CD4-positive, CD25-positive, alpha-beta regulatory T cell (primary cell): ENCODE measurements at regions not wholly inside any gene's neighbourhood (a gene's known extent, or its start where the extent isn't known, plus 50 kb on each side); places are given as distances from the start of the nearest gene placed in this dataset.

ENCODE experiments used
- ATAC-seq, 2 donors: fragments of 150-1000 bp; cut with Tn5 transposase; one replicate each; pipeline ENCODE4 v1.10.0; 2021; ENCODE audit warnings: low read depth in 2 of 2, moderate number of reproducible peaks in 2 of 2, moderate library complexity in 1 of 2
- DNase-seq, 3 donors: peaks; one replicate each; pipeline versions ENCODE4 v3.0.0 to v3.0.0-alpha.2; 2012 to 2022; ENCODE audit warnings: mixed read lengths in 1 of 3
- H3K27ac ChIP-seq: one replicate; pipeline ENCODE4 v1.7.0; 2013; ENCODE audit warnings: mild to moderate bottlenecking, low read length; ENCODE audit not compliant: insufficient read depth, poor library complexity, severe bottlenecking
- H3K27me3 ChIP-seq: one replicate; pipeline ENCODE4 v1.7.0; 2013; ENCODE audit warnings: low read length; ENCODE audit not compliant: control insufficient read depth, insufficient read depth
- H3K36me3 ChIP-seq: one replicate; pipeline ENCODE4 v1.7.0; 2013; ENCODE audit warnings: mild to moderate bottlenecking, low read length, moderate library complexity; ENCODE audit not compliant: control insufficient read depth, insufficient read depth
- H3K4me1 ChIP-seq: 2 replicates; pipeline ENCODE4 v1.7.0; 2013; ENCODE audit warnings: mild to moderate bottlenecking, low read length; ENCODE audit not compliant: insufficient read depth, control insufficient read depth, poor library complexity, severe bottlenecking
- H3K4me3 ChIP-seq: one replicate; pipeline ENCODE4 v1.7.0; 2013; ENCODE audit warnings: low read depth, mild to moderate bottlenecking, low read length, moderate library complexity
- H3K9me3 ChIP-seq, 2 experiments: 1 replicate in 1 of 2; 2 replicates in 1 of 2; pipeline ENCODE4 v1.7.0; 2013; ENCODE audit warnings: low read length in 2 of 2, mild to moderate bottlenecking in 1 of 2, moderate library complexity in 1 of 2; ENCODE audit not compliant: control insufficient read depth in 2 of 2
- H3K27ac Mint-ChIP-seq, 3 donors: one replicate each; pipeline ENCODE4 v1.8.0; 2020 to 2022; ENCODE audit warnings: mild to moderate bottlenecking in 3 of 3, mixed read lengths in 3 of 3, moderate library complexity in 2 of 3
- H3K27me3 Mint-ChIP-seq: one replicate; pipeline ENCODE4 v1.8.0; 2022; ENCODE audit warnings: mild to moderate bottlenecking, mixed read lengths
- H3K36me3 Mint-ChIP-seq: one replicate; pipeline ENCODE4 v1.8.0; 2020; ENCODE audit warnings: mixed read lengths
- H3K4me1 Mint-ChIP-seq, 4 donors: one replicate each; pipeline ENCODE4 v1.8.0; 2020 to 2022; ENCODE audit warnings: mixed read lengths in 4 of 4, mild to moderate bottlenecking in 1 of 4
- H3K4me3 Mint-ChIP-seq, 4 donors: one replicate each; pipeline ENCODE4 v1.8.0; 2020 to 2022; ENCODE audit warnings: mild to moderate bottlenecking in 4 of 4, mixed read lengths in 4 of 4, moderate library complexity in 3 of 4
- H3K9me3 Mint-ChIP-seq, 7 donors: one replicate each; pipeline ENCODE4 v1.8.0; 2020 to 2022; ENCODE audit warnings: mixed read lengths in 7 of 7, mild to moderate bottlenecking in 3 of 7, moderate library complexity in 2 of 7

GRCh38 chr3:153749070-153749610, 372.1 kb upstream of the ARHGEF26 start:
- Mint-ChIP-seq H3K27me3 (no peaks in the 10 kb centered on the region), H3K4me1 (no peaks in the 10 kb centered on the region), H3K27ac (no peak overlapping the region), H3K36me3 (no peaks in the 10 kb centered on the region), H3K4me3 (no peak overlapping the region), H3K9me3 (no peaks in the 10 kb centered on the region)
- no peak for ATAC-seq
- H3K27me3 ChIP-seq = no peaks in the 10 kb centered on the region
- DNase-seq = no peak
- H3K9me3 ChIP-seq = no peaks in the 10 kb centered on the region
- no peaks in the 10 kb centered on the region for H3K36me3 ChIP-seq
- H3K4me3 ChIP-seq = no peak overlapping the region
- no peaks in the 10 kb centered on the region for H3K4me1 ChIP-seq
- H3K27ac ChIP-seq = no peak overlapping the region

GRCh38 chr3:153752405-153753027, 368.7 kb upstream of the ARHGEF26 start:
- H3K4me3 ChIP-seq = no peak overlapping the region
- H3K4me1 ChIP-seq = no peaks in the 10 kb centered on the region
- no peaks in the 10 kb centered on the region for H3K9me3 ChIP-seq
- DNase-seq (no peak), ATAC-seq (no peak)
- H3K36me3 Mint-ChIP-seq = no peaks in the 10 kb centered on the region
- H3K27ac ChIP-seq = no peak overlapping the region
- H3K27me3 ChIP-seq = no peaks in the 10 kb centered on the region
- H3K4me1 Mint-ChIP-seq = no peaks in the 10 kb centered on the region
- peaks cover 4% of the 10 kb centered on the region for H3K27me3 Mint-ChIP-seq
- no peaks in the 10 kb centered on the region for H3K36me3 ChIP-seq
- no peak overlapping the region for H3K4me3 Mint-ChIP-seq
- H3K9me3 Mint-ChIP-seq = peaks cover 0 to 3% (median 0%) of the 10 kb centered on the region in 7 donors
- no peak overlapping the region for H3K27ac Mint-ChIP-seq

GRCh38 chr3:153753035-153753434, 368.2 kb upstream of the ARHGEF26 start:
- Histone ChIP-seq H3K36me3 (no peaks in the 10 kb centered on the region), H3K4me1 (no peaks in the 10 kb centered on the region), H3K4me3 (no peak overlapping the region), H3K9me3 (no peaks in the 10 kb centered on the region), H3K27ac (no peak overlapping the region), H3K27me3 (no peaks in the 10 kb centered on the region)
- peaks cover 0 to 3% (median 0%) of the 10 kb centered on the region in 7 donors for H3K9me3 Mint-ChIP-seq
- ATAC-seq = no peak
- H3K27ac Mint-ChIP-seq = no peak overlapping the region
- no peak for DNase-seq
- no peaks in the 10 kb centered on the region for H3K4me1 Mint-ChIP-seq
- no peak overlapping the region for H3K4me3 Mint-ChIP-seq
- no peaks in the 10 kb centered on the region for H3K36me3 Mint-ChIP-seq
- H3K27me3 Mint-ChIP-seq = peaks cover 4% of the 10 kb centered on the region

- peaks cover 0 to 3% (median 0%) of the 10 kb centered on the region in 7 donors for H3K9me3 Mint-ChIP-seq
Observed at GRCh38 chr3:153756816-153757215, 364.4 kb upstream of the ARHGEF26 start.

GRCh38 chr3:153757839-153758238, 363.4 kb upstream of the ARHGEF26 start:
- Histone ChIP-seq H3K4me1 (no peaks in the 10 kb centered on the region), H3K36me3 (no peaks in the 10 kb centered on the region), H3K27ac (no peak overlapping the region), H3K4me3 (no peak overlapping the region), H3K27me3 (no peaks in the 10 kb centered on the region), H3K9me3 (no peaks in the 10 kb centered on the region)
- no peak overlapping the region for H3K27ac Mint-ChIP-seq
- H3K27me3 Mint-ChIP-seq = peaks cover 4% of the 10 kb centered on the region
- no peaks in the 10 kb centered on the region for H3K4me1 Mint-ChIP-seq
- H3K9me3 Mint-ChIP-seq = peaks cover 0 to 3% (median 0%) of the 10 kb centered on the region in 7 donors
- no peak overlapping the region for H3K4me3 Mint-ChIP-seq
- H3K36me3 Mint-ChIP-seq = no peaks in the 10 kb centered on the region
- DNase-seq (no peak), ATAC-seq (no peak)

More at GRCh38 chr3:153756816-153757215, 364.4 kb upstream of the ARHGEF26 start:
- Histone ChIP-seq H3K4me3 (no peak overlapping the region), H3K27me3 (no peaks in the 10 kb centered on the region), H3K36me3 (no peaks in the 10 kb centered on the region), H3K27ac (no peak overlapping the region), H3K4me1 (no peaks in the 10 kb centered on the region), H3K9me3 (no peaks in the 10 kb centered on the region)
- no peak for DNase-seq
- no peaks in the 10 kb centered on the region for H3K4me1 Mint-ChIP-seq
- H3K4me3 Mint-ChIP-seq = no peak overlapping the region
- no peak for ATAC-seq
- no peak overlapping the region for H3K27ac Mint-ChIP-seq
- H3K36me3 Mint-ChIP-seq = no peaks in the 10 kb centered on the region
- H3K27me3 Mint-ChIP-seq = peaks cover 4% of the 10 kb centered on the region

GRCh38 chr3:153760948-153761347, 360.2 kb upstream of the ARHGEF26 start:
- H3K9me3 Mint-ChIP-seq = peaks cover 0 to 2% (median 0%) of the 10 kb centered on the region in 7 donors
- ATAC-seq = no peak
- Histone ChIP-seq H3K36me3 (no peaks in the 10 kb centered on the region), H3K4me1 (no peaks in the 10 kb centered on the region), H3K9me3 (no peaks in the 10 kb centered on the region), H3K27me3 (no peaks in the 10 kb centered on the region), H3K27ac (no peak overlapping the region), H3K4me3 (no peak overlapping the region)
- no peak for DNase-seq
- no peaks in the 10 kb centered on the region for H3K36me3 Mint-ChIP-seq
- no peak overlapping the region for H3K4me3 Mint-ChIP-seq
- no peak overlapping the region for H3K27ac Mint-ChIP-seq
- no peaks in the 10 kb centered on the region for H3K4me1 Mint-ChIP-seq
- no peaks in the 10 kb centered on the region for H3K27me3 Mint-ChIP-seq

- Mint-ChIP-seq H3K9me3 (peaks cover 0 to 2% (median 0%) of the 10 kb centered on the region in 7 donors), H3K4me3 (no peak overlapping the region), H3K4me1 (no peaks in the 10 kb centered on the region), H3K36me3 (no peaks in the 10 kb centered on the region), H3K27me3 (no peaks in the 10 kb centered on the region), H3K27ac (no peak overlapping the region)
- Histone ChIP-seq H3K27ac (no peak overlapping the region), H3K27me3 (no peaks in the 10 kb centered on the region), H3K36me3 (no peaks in the 10 kb centered on the region), H3K4me3 (no peak overlapping the region), H3K4me1 (no peaks in the 10 kb centered on the region), H3K9me3 (no peaks in the 10 kb centered on the region)
- ATAC-seq = no peak
- no peak for DNase-seq
Observed at GRCh38 chr3:153762411-153763235, 358.6 kb upstream of the ARHGEF26 start.
